ENCODE measurements at regions not wholly inside any gene's neighbourhood (a gene's known extent, or its start where the extent isn't known, plus 50 kb on each side); places are given as distances from the start of the nearest gene placed in this dataset.

DNA sequence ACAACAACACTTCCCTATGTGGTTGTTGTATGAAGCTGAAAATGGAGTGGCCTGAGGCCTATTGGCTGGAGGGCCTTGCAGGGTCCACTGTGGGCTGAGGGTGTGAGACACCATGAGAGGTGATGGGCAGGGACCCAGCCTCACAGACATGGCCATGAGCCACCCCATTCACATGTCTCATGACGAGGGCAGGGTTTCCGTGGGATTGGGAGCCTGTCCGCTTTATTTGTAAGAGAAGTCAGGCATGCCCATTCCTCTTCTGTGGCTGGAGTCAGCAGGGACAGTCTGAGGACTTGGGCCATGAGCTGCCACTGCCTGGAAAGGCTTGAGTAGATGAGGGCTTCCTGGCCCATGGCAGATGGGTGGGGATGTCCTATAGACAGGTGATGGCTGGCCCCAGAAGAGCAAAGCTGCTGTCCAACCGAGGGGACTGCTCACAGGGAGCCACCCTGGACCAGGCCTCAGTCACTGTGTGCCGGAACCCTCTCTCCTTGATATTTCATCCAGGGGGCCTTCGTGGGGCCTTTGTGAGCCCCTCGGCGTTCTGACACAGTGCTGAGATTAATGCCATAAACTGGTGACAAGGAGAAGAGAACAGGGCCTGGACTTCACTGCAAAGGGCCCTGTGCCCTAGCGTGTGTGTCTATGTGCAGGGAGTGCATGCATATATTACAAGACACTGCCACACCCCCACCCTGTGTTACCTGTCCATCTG, 971.9 kb downstream of the BRD1 start:
- ChIA-PET CTCF (no interaction called here), POLR2A (ENCODE audit: unreplicated experiment) (no interaction called here)
- BruUV-seq (replicated peaks), result no TSS peak
- Histone ChIP-seq H3K9me3 (ENCODE audit: low read length) (no peaks in the 10 kb centered on the region), H4K20me1 (ENCODE audit: low read length) (no peaks in the 10 kb centered on the region), H3F3A (ENCODE audit: low read length, unreplicated experiment) (no peaks in the 10 kb centered on the region), H3K36me3 (ENCODE audit: low read depth, low read length) (no peaks in the 10 kb centered on the region), H2AFZ (ENCODE audit: low read length) (no peak overlapping the region), H3K4me1 (ENCODE audit: insufficient read depth, low read length) (no peaks in the 10 kb centered on the region), H3K27me3 (ENCODE audit: low read length) (no peaks in the 10 kb centered on the region), H3K27ac (ENCODE audit: low read length) (no peak overlapping the region), H3K4me3 (ENCODE audit: low read length) (no peak overlapping the region), H3K9me2 (replicated peaks; ENCODE audit: low read length) (no peaks in the 10 kb centered on the region), H3K9ac (ENCODE audit: low read length) (no peak overlapping the region), H3K4me2 (ENCODE audit: low read length) (no peak overlapping the region), H3K79me2 (ENCODE audit: low read length) (no peaks in the 10 kb centered on the region)
- ATAC-seq (no peak), DNase-seq (no peak)
- no peak for TF ChIP-seq EZH2phosphoT487 (IDR thresholded peaks at IDR 0.05; ENCODE audit: borderline replicate concordance, low read length)
- TF ChIP-seq, protein P1, sequence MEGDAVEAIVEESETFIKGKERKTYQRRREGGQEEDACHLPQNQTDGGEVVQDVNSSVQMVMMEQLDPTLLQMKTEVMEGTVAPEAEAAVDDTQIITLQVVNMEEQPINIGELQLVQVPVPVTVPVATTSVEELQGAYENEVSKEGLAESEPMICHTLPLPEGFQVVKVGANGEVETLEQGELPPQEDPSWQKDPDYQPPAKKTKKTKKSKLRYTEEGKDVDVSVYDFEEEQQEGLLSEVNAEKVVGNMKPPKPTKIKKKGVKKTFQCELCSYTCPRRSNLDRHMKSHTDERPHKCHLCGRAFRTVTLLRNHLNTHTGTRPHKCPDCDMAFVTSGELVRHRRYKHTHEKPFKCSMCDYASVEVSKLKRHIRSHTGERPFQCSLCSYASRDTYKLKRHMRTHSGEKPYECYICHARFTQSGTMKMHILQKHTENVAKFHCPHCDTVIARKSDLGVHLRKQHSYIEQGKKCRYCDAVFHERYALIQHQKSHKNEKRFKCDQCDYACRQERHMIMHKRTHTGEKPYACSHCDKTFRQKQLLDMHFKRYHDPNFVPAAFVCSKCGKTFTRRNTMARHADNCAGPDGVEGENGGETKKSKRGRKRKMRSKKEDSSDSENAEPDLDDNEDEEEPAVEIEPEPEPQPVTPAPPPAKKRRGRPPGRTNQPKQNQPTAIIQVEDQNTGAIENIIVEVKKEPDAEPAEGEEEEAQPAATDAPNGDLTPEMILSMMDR (conservative IDR thresholded peaks at IDR 0.05; ENCODE audit: low read depth, low read length), result no peak
- no peak for TF ChIP-seq EZH2 (IDR thresholded peaks at IDR 0.05; ENCODE audit: low read length, unreplicated experiment)
- intact Hi-C loops (cut with micrococcal nuclease), result no loop called here

DNA sequence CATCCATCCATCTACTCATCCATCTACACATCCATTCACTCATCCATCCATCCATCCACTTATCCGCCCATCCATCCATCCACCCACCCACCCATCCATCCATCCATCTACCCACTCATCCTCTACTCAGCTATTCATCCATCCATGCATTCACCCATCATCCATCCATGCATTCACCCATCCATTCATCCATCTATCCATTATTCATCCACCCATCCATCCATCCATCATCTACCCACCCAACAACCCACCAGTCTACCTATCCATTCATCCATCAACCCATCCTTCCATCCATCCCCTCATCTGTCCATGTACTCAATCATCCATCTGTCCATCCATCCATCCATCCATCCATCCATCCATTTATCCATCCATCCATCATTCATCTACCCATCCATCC, 972.7 kb downstream of the BRD1 start:
- no peak for DNase-seq
- Histone ChIP-seq H3K79me2 (ENCODE audit: low read length) (no peaks in the 10 kb centered on the region), H3K9ac (ENCODE audit: low read length) (no peak overlapping the region), H3F3A (ENCODE audit: low read length, unreplicated experiment) (no peaks in the 10 kb centered on the region), H3K4me2 (ENCODE audit: low read length) (no peak overlapping the region), H3K27ac (ENCODE audit: low read length) (no peak overlapping the region), H3K4me3 (ENCODE audit: low read length) (no peak overlapping the region), H4K20me1 (ENCODE audit: low read length) (no peaks in the 10 kb centered on the region), H3K9me3 (ENCODE audit: low read length) (no peaks in the 10 kb centered on the region), H3K4me1 (ENCODE audit: insufficient read depth, low read length) (no peaks in the 10 kb centered on the region), H3K27me3 (ENCODE audit: low read length) (no peaks in the 10 kb centered on the region), H3K36me3 (ENCODE audit: low read depth, low read length) (no peaks in the 10 kb centered on the region), H2AFZ (ENCODE audit: low read length) (no peak overlapping the region), H3K9me2 (replicated peaks; ENCODE audit: low read length) (no peaks in the 10 kb centered on the region)
- intact Hi-C loops (cut with micrococcal nuclease), result no loop called here
- no peak for ATAC-seq
- no TSS peak for BruUV-seq (replicated peaks)
- TF ChIP-seq EZH2 (IDR thresholded peaks at IDR 0.05; ENCODE audit: low read length, unreplicated experiment) (no peak), EZH2phosphoT487 (IDR thresholded peaks at IDR 0.05; ENCODE audit: borderline replicate concordance, low read length) (no peak)
- TF ChIP-seq, protein P1 (conservative IDR thresholded peaks at IDR 0.05; ENCODE audit: low read depth, low read length), result no peak
- POLR2A ChIA-PET (ENCODE audit: unreplicated experiment), result no interaction called here
- CTCF ChIA-PET, result no interaction called here

DNA sequence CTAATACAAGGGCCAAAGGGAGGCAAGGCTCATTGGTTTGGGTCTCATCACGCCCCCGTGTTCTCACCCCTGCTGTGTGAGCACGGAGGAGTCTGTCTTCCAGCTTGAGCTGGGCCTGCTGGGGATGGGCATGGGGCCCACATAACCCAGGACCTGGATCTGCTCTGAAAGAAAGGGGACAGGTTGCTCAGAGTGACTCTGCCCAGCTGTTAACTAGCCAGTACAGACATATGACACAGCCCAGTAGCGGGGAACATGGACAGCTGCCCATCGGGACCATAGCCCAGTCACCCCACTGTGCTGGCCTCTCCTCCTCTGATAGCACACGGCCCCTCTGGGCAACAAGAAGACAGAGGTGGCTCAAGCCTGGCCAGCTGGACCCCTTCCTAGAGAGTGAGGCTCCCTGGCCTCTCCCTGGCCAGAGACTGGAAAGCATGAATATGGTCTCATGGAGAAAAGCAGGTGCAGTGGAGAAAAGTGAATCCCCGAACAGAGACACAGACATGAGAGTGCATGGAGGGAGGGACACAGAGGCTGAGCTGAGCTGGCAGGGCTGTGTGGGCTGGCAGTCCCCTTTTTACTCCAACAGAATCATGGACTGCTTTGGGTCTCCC, 973.9 kb downstream of the BRD1 start:
- Histone ChIP-seq H3K4me3 (ENCODE audit: low read length) (no peak overlapping the region), H3K9ac (ENCODE audit: low read length) (no peak overlapping the region), H3K4me2 (ENCODE audit: low read length) (no peak overlapping the region), H3K27me3 (ENCODE audit: low read length) (no peaks in the 10 kb centered on the region), H3K27ac (ENCODE audit: low read length) (no peak overlapping the region), H3K9me3 (ENCODE audit: low read length) (no peaks in the 10 kb centered on the region), H3K79me2 (ENCODE audit: low read length) (no peaks in the 10 kb centered on the region), H4K20me1 (ENCODE audit: low read length) (no peaks in the 10 kb centered on the region), H3K9me2 (replicated peaks; ENCODE audit: low read length) (no peaks in the 10 kb centered on the region), H2AFZ (ENCODE audit: low read length) (no peak overlapping the region), H3K4me1 (ENCODE audit: insufficient read depth, low read length) (no peaks in the 10 kb centered on the region), H3K36me3 (ENCODE audit: low read depth, low read length) (no peaks in the 10 kb centered on the region), H3F3A (ENCODE audit: low read length, unreplicated experiment) (no peaks in the 10 kb centered on the region)
- POLR2A ChIA-PET (ENCODE audit: unreplicated experiment), result no interaction called here
- CTCF ChIA-PET, result no interaction called here
- DNase-seq (no peak), ATAC-seq (no peak)
- TF ChIP-seq EZH2 (IDR thresholded peaks at IDR 0.05; ENCODE audit: low read length, unreplicated experiment), result no peak
- TF ChIP-seq, protein P1 (conservative IDR thresholded peaks at IDR 0.05; ENCODE audit: low read depth, low read length), result no peak
- no peak for TF ChIP-seq EZH2phosphoT487 (IDR thresholded peaks at IDR 0.05; ENCODE audit: borderline replicate concordance, low read length)
- intact Hi-C loops (cut with micrococcal nuclease), result no loop called here
- BruUV-seq (replicated peaks), result no TSS peak

Data from PC-3 (cell line).